ENCODE measurements at regions not wholly inside any gene's neighbourhood (a gene's known extent, or its start where the extent isn't known, plus 50 kb on each side); places are given as distances from the start of the nearest gene placed in this dataset.

DNA sequence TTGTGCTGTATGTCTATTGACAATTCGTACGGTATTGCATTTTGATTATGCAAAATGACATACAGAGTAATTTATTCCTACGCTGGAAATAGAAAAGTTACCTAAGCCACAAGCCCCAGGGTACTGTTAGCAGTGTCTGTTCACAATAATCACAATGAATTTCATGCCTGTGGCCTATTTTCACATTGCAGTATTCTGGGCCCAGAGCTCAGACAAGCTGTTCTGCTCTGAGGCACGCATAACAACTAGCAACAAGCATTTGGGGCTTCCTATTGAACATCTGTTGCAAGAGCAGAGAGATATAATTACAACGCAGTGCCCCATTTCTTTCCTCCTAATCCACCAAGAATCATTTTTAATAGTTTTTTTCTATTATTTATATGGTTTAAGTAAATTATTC is 158.9 kb upstream of the SGCG start:
- TF ChIP-seq CTCF (IDR thresholded peaks at IDR 0.05; ENCODE audit: low read depth, low read length, missing control alignments) = no peak
- DNase-seq (ENCODE audit: extremely low read depth, low read depth) = no peak
- no peak overlapping the region for H3K4me3 ChIP-seq (replicated peaks; ENCODE audit: low read depth, low read length)

DNA sequence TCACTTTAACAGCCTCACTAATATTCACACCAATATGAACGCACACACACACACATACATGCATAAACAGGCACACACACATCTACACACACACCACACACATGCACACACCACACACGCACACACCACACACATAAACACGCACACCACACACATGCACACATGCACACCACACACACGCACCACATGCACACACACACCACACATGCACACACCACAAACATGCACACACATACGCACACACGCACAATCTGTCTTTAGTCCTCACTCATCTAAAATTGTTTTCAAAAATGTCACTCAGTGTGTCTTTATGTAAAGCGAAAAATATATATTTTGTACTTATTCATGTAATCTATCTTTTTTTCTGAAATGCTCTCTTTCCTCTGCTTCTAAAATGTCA is 158.1 kb upstream of the SGCG start:
- DNase-seq (ENCODE audit: extremely low read depth, low read depth) = no peak
- TF ChIP-seq CTCF (IDR thresholded peaks at IDR 0.05; ENCODE audit: low read depth, low read length, missing control alignments) = no peak
- no peak overlapping the region for H3K4me3 ChIP-seq (replicated peaks; ENCODE audit: low read depth, low read length)

DNA sequence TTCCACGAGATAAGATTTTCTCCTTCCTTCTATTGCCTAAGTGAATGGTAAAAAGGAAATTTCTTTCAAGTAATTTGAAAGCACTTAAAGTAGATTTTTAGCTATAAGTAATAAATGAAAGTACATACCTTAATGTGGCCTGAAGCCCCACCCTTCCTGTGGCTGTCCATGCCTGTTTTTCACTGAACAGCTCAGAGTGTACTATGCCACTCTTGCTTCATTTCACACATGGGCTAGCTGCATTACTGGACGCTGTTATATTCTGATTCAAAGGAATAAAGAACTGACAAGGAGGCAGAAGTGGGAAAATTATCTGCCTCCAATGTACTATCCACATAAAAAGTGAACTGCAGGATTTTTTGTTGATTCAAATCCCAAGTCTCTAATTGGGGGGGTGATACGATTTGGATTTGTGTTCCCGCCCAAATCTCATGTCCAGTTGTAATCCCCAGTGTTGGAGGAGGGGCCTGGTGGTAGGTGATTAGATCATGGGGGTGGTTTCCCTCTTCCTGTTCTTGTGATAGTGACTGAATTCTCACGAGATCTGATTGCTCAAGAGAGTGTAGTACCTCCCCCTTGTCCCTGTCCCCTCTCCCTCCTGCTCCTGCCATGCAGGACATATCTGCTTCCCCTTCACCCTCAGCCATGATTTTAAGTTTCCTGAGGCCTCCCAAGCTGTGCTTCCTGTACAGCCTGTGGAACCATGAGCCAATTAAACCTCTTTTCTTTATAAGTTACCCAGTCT is 154.7 kb upstream of the SGCG start:
- no peak for DNase-seq (ENCODE audit: extremely low read depth, low read depth)
- no peak overlapping the region for H3K4me3 ChIP-seq (replicated peaks; ENCODE audit: low read depth, low read length)
- no peak for TF ChIP-seq CTCF (IDR thresholded peaks at IDR 0.05; ENCODE audit: low read depth, low read length, missing control alignments)

GRCh38 chr13:23039266-23039935 is 141.4 kb upstream of the SGCG start:
- DNase-seq (ENCODE audit: extremely low read depth, low read depth) = no peak
- H3K4me3 ChIP-seq (replicated peaks; ENCODE audit: low read depth, low read length) = no peak overlapping the region
- TF ChIP-seq CTCF (IDR thresholded peaks at IDR 0.05; ENCODE audit: low read depth, low read length, missing control alignments) = no peak

GRCh38 chr13:23042181-23042580 is 138.6 kb upstream of the SGCG start:
- no peak for TF ChIP-seq CTCF (IDR thresholded peaks at IDR 0.05; ENCODE audit: low read depth, low read length, missing control alignments)
- no peak for DNase-seq (ENCODE audit: extremely low read depth, low read depth)
- H3K4me3 ChIP-seq (replicated peaks; ENCODE audit: low read depth, low read length) = no peak overlapping the region

DNA sequence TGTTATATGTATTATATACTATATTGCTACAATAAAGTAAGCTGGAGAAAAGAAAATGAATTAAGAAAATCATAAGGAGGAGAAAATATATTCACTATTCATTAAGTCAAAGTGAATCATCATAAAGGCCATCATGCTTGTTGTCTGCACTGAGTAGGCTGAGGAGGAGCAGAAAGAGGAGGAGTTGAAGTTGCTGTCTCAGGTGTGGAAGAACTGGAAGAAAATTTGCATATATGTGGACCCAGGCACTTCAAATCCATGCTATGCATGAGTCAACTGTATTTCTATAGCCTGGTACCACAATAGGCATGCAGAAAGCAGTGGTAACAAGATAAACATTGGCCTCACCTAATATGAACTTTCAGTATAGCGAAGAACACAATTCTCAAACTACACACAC is 135.9 kb upstream of the SGCG start:
- no peak for DNase-seq (ENCODE audit: extremely low read depth, low read depth)
- H3K4me3 ChIP-seq (replicated peaks; ENCODE audit: low read depth, low read length) = no peak overlapping the region
- no peak for TF ChIP-seq CTCF (IDR thresholded peaks at IDR 0.05; ENCODE audit: low read depth, low read length, missing control alignments)
